Right lobe of liver (tissue), 4 donors: ENCODE measurements at regions not wholly inside any gene's neighbourhood (a gene's known extent, or its start where the extent isn't known, plus 50 kb on each side); places are given as distances from the start of the nearest gene placed in this dataset.
"Not testable (repeated sequence)": the region's sequence is repeated elsewhere in the genome, so short reads cannot be mapped to it uniquely, and the experiment has no call there.

Experiments
- POLR2A ChIP-seq: fragments of 450-650 bp; IDR thresholded peaks from one replicate; pipeline ENCODE4 v1.6.1; 2017; ENCODE audit warnings: antibody characterized with exemption, mild to moderate bottlenecking
- TF ChIP-seq, protein P1 (sequence below), 4 donors: fragments of 200-600 bp in 3 of 4; fragments of 450-650 bp in 1 of 4; IDR thresholded peaks; one replicate each; pipeline versions ENCODE4 v1.5.1 to v1.8.0; 2016 to 2022; ENCODE audit warnings: antibody characterized with exemption in 4 of 4, mild to moderate bottlenecking in 2 of 4
- donor health status: DM: no; HTN: no; CAD: no.
- donor health status: DM: no; HTN: no; CAD: no.
- donor health status: DM: no; HTN: yes; CAD: no.

DNA sequence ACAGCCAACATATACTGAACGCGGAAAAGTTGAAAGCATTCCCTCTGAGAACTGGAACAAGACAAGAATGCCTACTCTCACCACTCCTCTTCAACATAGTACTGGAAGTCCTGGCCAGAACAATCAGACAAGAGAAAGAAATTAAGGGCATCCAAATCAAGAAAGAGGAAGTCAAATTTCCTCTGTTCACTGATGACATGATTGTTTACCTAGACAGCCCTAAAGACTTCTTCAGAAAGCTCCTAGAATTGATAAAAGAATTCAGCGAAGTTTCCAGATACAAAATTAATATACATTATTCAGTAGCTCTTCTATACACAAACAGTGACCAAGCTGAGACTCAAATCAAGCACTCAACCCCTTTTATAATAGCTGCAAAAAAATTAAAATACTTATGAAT is 491.8 kb upstream of the POT1 start:
- TF ChIP-seq, protein P1, sequence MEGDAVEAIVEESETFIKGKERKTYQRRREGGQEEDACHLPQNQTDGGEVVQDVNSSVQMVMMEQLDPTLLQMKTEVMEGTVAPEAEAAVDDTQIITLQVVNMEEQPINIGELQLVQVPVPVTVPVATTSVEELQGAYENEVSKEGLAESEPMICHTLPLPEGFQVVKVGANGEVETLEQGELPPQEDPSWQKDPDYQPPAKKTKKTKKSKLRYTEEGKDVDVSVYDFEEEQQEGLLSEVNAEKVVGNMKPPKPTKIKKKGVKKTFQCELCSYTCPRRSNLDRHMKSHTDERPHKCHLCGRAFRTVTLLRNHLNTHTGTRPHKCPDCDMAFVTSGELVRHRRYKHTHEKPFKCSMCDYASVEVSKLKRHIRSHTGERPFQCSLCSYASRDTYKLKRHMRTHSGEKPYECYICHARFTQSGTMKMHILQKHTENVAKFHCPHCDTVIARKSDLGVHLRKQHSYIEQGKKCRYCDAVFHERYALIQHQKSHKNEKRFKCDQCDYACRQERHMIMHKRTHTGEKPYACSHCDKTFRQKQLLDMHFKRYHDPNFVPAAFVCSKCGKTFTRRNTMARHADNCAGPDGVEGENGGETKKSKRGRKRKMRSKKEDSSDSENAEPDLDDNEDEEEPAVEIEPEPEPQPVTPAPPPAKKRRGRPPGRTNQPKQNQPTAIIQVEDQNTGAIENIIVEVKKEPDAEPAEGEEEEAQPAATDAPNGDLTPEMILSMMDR (IDR thresholded peaks at IDR 0.05): not testable (repeated sequence)
- TF ChIP-seq POLR2A: not testable (repeated sequence)
